ENCODE measurements at regions not wholly inside any gene's neighbourhood (a gene's known extent, or its start where the extent isn't known, plus 50 kb on each side); places are given as distances from the start of the nearest gene placed in this dataset.

GRCh38 chr1:56397811-56398231 is 181.5 kb downstream of the PLPP3 start:
- Mint-ChIP-seq H3K27me3 (peaks cover 1% of the 10 kb centered on the region), H3K4me3 (no peak overlapping the region), H3K4me1 (ENCODE audit: low read depth) (no peaks in the 10 kb centered on the region), H3K9me3 (no peaks in the 10 kb centered on the region), H3K36me3 (no peaks in the 10 kb centered on the region), H3K27ac (no peak overlapping the region)
- DNase-seq, result no peak
- ChIA-PET CTCF (no interaction called here), POLR2A (no interaction called here)
- intact Hi-C loops (cut with micrococcal nuclease), result no loop called here

- Mint-ChIP-seq H3K4me3 (no peak overlapping the region), H3K4me1 (ENCODE audit: low read depth) (no peaks in the 10 kb centered on the region), H3K27me3 (peaks cover 1% of the 10 kb centered on the region), H3K27ac (no peak overlapping the region), H3K9me3 (no peaks in the 10 kb centered on the region), H3K36me3 (no peaks in the 10 kb centered on the region)
- ChIA-PET CTCF (no interaction called here), POLR2A (no interaction called here)
- DNase-seq, result no peak
- intact Hi-C loops (cut with micrococcal nuclease), result no loop called here
These were observed 182.0 kb downstream of the PLPP3 start for GRCh38 chr1:56397409-56397808.

GRCh38 chr1:56396581-56396980 is 182.8 kb downstream of the PLPP3 start:
- intact Hi-C loops (cut with micrococcal nuclease), result no loop called here
- ChIA-PET CTCF (no interaction called here), POLR2A (no interaction called here)
- no peaks in the 10 kb centered on the region for H3K9me3 Mint-ChIP-seq
- H3K27ac Mint-ChIP-seq, result no peak overlapping the region
- no peak overlapping the region for H3K4me3 Mint-ChIP-seq
- no peaks in the 10 kb centered on the region for H3K27me3 Mint-ChIP-seq
- H3K4me1 Mint-ChIP-seq (ENCODE audit: low read depth), result no peaks in the 10 kb centered on the region
- DNase-seq, result no peak
- no peaks in the 10 kb centered on the region for H3K36me3 Mint-ChIP-seq

GRCh38 chr1:56395776-56396175 is 183.6 kb downstream of the PLPP3 start:
- H3K27me3 Mint-ChIP-seq, result no peaks in the 10 kb centered on the region
- H3K36me3 Mint-ChIP-seq, result no peaks in the 10 kb centered on the region
- H3K4me3 Mint-ChIP-seq, result no peak overlapping the region
- intact Hi-C loops (cut with micrococcal nuclease), result no loop called here
- ChIA-PET CTCF (no interaction called here), POLR2A (no interaction called here)
- H3K27ac Mint-ChIP-seq, result no peak overlapping the region
- H3K9me3 Mint-ChIP-seq, result no peaks in the 10 kb centered on the region
- no peak for DNase-seq
- H3K4me1 Mint-ChIP-seq (ENCODE audit: low read depth), result no peaks in the 10 kb centered on the region

- intact Hi-C loops (cut with micrococcal nuclease), result no loop called here
- ChIA-PET POLR2A (no interaction called here), CTCF (no interaction called here)
- Mint-ChIP-seq H3K4me1 (ENCODE audit: low read depth) (no peaks in the 10 kb centered on the region), H3K9me3 (no peaks in the 10 kb centered on the region), H3K36me3 (no peaks in the 10 kb centered on the region), H3K4me3 (no peak overlapping the region), H3K27ac (no peak overlapping the region), H3K27me3 (no peaks in the 10 kb centered on the region)
- no peak for DNase-seq
These were observed 185.1 kb downstream of the PLPP3 start for GRCh38 chr1:56394298-56394697.

GRCh38 chr1:56390934-56391731 is 188.2 kb downstream of the PLPP3 start:
- Mint-ChIP-seq H3K27ac (no peak overlapping the region), H3K27me3 (no peaks in the 10 kb centered on the region), H3K9me3 (no peaks in the 10 kb centered on the region), H3K36me3 (no peaks in the 10 kb centered on the region), H3K4me3 (no peak overlapping the region), H3K4me1 (ENCODE audit: low read depth) (no peaks in the 10 kb centered on the region)
- ChIA-PET POLR2A (no interaction called here), CTCF (no interaction called here)
- no peak for DNase-seq
- intact Hi-C loops (cut with micrococcal nuclease), result no loop called here

- Mint-ChIP-seq H3K27ac (no peak overlapping the region), H3K4me1 (ENCODE audit: low read depth) (no peaks in the 10 kb centered on the region), H3K9me3 (no peaks in the 10 kb centered on the region), H3K36me3 (no peaks in the 10 kb centered on the region), H3K4me3 (no peak overlapping the region), H3K27me3 (no peaks in the 10 kb centered on the region)
- intact Hi-C loops (cut with micrococcal nuclease), result no loop called here
- ChIA-PET POLR2A (no interaction called here), CTCF (no interaction called here)
- DNase-seq, result no peak
These were observed 189.0 kb downstream of the PLPP3 start for GRCh38 chr1:56390232-56390867.

GRCh38 chr1:56389813-56390212 is 189.6 kb downstream of the PLPP3 start:
- CTCF ChIA-PET, result no interaction called here
- POLR2A ChIA-PET, result no interaction called here
- Mint-ChIP-seq H3K4me1 (ENCODE audit: low read depth) (no peaks in the 10 kb centered on the region), H3K27ac (no peak overlapping the region), H3K4me3 (no peak overlapping the region), H3K36me3 (no peaks in the 10 kb centered on the region), H3K27me3 (no peaks in the 10 kb centered on the region), H3K9me3 (no peaks in the 10 kb centered on the region)
- intact Hi-C loops (cut with micrococcal nuclease), result no loop called here
- no peak for DNase-seq

GRCh38 chr1:56387071-56387740 is 192.2 kb downstream of the PLPP3 start:
- DNase-seq, result no peak
- intact Hi-C loops (cut with micrococcal nuclease), result no loop called here
- Mint-ChIP-seq H3K27ac (no peak overlapping the region), H3K4me1 (ENCODE audit: low read depth) (no peaks in the 10 kb centered on the region), H3K36me3 (no peaks in the 10 kb centered on the region), H3K27me3 (no peaks in the 10 kb centered on the region), H3K9me3 (no peaks in the 10 kb centered on the region), H3K4me3 (no peak overlapping the region)
- POLR2A ChIA-PET, result no interaction called here
- CTCF ChIA-PET, result no interaction called here

GRCh38 chr1:56385314-56385713 is 194.0 kb downstream of the PLPP3 start:
- H3K27ac Mint-ChIP-seq, result no peak overlapping the region
- intact Hi-C loops (cut with micrococcal nuclease), result no loop called here
- POLR2A ChIA-PET, result no interaction called here

GRCh38 chr1:56382929-56383328 is 196.4 kb downstream of the PLPP3 start:
- POLR2A ChIA-PET, result no interaction called here
- DNase-seq, result no peak
- H3K4me1 Mint-ChIP-seq (ENCODE audit: low read depth), result no peaks in the 10 kb centered on the region
- no peak overlapping the region for H3K4me3 Mint-ChIP-seq
- intact Hi-C loops (cut with micrococcal nuclease), result no loop called here
- CTCF ChIA-PET, result no interaction called here
- no peaks in the 10 kb centered on the region for H3K9me3 Mint-ChIP-seq
- H3K27me3 Mint-ChIP-seq, result no peaks in the 10 kb centered on the region
- no peaks in the 10 kb centered on the region for H3K36me3 Mint-ChIP-seq
- no peak overlapping the region for H3K27ac Mint-ChIP-seq

More at GRCh38 chr1:56385314-56385713, 194.0 kb downstream of the PLPP3 start:
- Mint-ChIP-seq H3K9me3 (no peaks in the 10 kb centered on the region), H3K4me3 (no peak overlapping the region), H3K4me1 (ENCODE audit: low read depth) (no peaks in the 10 kb centered on the region), H3K27me3 (no peaks in the 10 kb centered on the region), H3K36me3 (no peaks in the 10 kb centered on the region)
- CTCF ChIA-PET, result no interaction called here
- DNase-seq, result no peak

GRCh38 chr1:56380531-56380930 is 198.8 kb downstream of the PLPP3 start:
- intact Hi-C loops (cut with micrococcal nuclease), result no loop called here
- DNase-seq, result no peak
- Mint-ChIP-seq H3K4me3 (no peak overlapping the region), H3K27ac (no peak overlapping the region), H3K9me3 (no peaks in the 10 kb centered on the region), H3K36me3 (no peaks in the 10 kb centered on the region), H3K27me3 (no peaks in the 10 kb centered on the region), H3K4me1 (ENCODE audit: low read depth) (no peaks in the 10 kb centered on the region)
- POLR2A ChIA-PET, result no interaction called here
- CTCF ChIA-PET, result no interaction called here

All from activated CD4-positive, alpha-beta memory T cell treated with anti-CD3 and anti-CD28 coated beads for 36 hours (primary cell).